ENCODE measurements at regions not wholly inside any gene's neighbourhood (a gene's known extent, or its start where the extent isn't known, plus 50 kb on each side); places are given as distances from the start of the nearest gene placed in this dataset.
A peak's percentile ranks its signal among the peaks of the same experiment; 100 is the strongest.
"Not testable (repeated sequence)": the region's sequence is repeated elsewhere in the genome, so short reads cannot be mapped to it uniquely, and the experiment has no call there.

GRCh38 chr15:79540551-79540950, 108.4 kb downstream of the MINAR1 start:
- no peak for DNase-seq

DNA sequence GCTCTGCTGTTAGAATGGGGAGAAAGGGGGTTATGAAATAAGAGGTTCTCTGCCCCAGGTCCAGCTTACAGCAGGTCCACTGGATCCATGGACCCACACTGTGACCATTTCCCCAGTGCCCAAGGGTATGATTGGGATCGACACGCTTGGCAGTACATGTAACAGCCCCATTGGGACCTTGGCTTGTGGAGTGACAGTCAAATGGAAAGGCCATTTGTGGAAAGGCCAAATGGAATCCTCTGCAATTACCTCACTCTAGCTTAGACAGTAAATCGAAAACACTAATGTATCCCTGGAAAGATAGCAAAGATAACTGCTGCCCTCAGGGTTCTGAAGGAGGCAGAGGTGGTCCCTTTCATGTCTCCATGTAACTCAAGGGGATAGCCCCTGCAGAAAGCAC, 109.1 kb downstream of the MINAR1 start:
- no peak for DNase-seq

- DNase-seq, result no peak
Measured at GRCh38 chr15:79543097-79543496, 111.0 kb downstream of the MINAR1 start.

DNA sequence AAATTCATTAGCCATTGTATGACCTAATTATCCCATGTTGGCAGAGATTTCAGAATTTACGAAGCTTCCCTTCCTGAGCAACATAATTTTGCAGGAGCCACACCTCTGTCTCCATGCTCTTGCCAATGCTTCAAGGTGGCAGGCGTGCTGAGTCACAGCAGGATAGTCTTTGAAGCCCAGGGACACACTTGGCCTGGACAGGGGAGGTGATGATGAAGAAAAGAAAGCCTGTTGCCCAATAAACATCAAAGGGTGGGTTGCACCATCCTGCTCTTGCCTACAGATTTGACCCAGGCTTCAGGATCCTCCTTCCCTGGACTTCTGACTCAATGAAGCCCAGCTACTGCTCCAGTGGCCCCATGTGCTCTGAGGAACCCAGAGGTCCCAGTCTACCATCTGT, 117.1 kb downstream of the MINAR1 start:
- no peak for DNase-seq

DNA sequence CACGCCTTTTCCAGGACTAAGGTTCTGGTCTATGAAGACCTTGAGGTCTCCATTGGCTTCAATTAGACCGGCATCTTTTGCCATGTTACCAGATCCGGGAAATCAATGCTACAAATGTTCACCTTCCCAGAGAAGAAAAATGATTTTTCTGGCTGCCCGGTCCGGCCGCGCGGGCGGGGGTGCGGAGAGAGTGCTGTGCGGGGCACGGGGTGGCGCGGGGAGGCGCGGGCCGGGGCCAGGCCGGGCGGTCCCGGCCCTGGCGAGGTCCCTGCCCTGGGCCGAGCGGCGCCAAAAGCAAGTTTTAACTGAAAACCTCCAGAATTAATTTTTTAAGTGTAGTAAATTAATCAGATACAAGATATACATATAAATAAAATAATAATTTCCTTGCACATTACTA, 128.2 kb downstream of the MINAR1 start:
- DNase-seq, result no peak

- no peak for DNase-seq
Measured at GRCh38 chr15:79561982-79562381, 129.8 kb downstream of the MINAR1 start.

GRCh38 chr15:79562403-79562815, 130.3 kb downstream of the MINAR1 start:
- DNase-seq, result no peak

DNA sequence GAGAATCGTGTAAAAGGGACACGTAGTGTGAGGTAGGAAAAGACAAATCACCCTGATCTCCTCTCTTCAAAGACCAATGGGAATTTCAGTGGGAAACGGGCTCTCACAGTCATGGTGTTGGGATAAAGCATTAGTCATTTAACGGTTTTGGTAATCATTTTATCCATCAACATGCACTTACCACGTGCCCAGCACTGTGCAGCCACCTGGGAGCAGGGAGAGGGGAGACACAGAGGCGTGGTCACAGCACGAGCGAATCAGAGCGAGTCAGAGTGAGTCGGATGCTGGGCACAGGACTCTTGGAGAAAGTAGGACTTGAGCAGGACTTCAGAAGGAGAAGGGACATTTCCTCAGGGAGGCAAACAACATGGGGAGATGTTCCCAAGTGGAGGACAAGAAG, 130.8 kb downstream of the MINAR1 start:
- no peak for DNase-seq

DNA sequence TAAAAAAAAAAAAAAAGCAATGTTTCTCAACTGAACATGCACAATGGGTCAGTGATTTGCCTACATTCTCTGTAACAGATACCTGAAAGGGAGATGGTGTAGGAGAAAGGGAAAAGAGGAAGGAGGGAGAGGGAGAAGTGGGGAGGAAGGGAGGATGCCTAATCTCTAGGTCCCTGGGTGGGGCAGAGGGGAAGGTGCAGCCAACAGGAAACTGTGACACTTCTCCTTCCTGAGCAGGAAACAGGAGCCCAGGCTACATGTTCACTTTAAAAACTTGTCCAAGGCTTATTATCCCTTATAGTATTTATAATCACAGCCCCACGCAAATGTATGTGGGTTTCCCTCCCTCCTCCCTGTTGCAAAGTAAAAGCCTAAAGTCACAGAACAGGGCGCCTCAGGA, 137.9 kb downstream of the MINAR1 start:
- DNase-seq, result no peak

DNA sequence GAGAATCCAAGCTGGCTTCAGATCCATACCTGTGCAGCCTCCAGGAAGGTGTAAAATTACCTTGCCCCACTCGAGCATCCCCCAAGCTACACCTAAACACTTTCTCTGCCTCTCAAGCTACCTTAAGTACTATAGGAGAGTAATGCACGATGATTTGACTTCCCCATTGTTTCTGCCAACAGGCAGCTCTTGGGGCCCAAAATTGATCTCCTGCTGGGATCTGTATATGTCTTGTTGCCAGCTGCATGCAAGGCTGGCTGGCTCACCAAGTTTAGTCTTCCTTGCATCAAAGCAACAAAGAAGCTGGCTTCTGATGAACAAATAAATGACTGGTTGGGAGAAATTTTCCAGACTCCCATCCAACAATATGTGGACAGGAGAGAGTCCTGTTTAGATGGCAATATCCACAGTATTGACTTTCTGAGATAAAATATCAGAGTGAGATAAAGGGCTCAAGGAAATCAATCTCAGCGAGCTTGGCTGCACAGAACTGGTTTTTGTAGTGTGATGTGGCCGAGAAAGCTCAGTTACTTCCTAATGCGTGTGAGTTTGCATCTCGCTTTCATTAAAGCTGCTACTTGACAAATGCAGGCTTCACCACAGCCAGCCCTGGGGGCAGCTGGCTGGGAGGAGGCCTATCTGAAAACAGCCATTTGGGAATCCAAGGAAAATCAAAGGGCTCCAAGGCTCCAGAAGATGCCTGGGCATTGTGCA, 140.7 kb downstream of the MINAR1 start:
- no peak for DNase-seq

GRCh38 chr15:79574431-79575273, 142.5 kb downstream of the MINAR1 start:
- not testable (repeated sequence) for DNase-seq

- DNase-seq, result no peak
Measured at GRCh38 chr15:79582650-79583049, 150.5 kb downstream of the MINAR1 start.

- no peak for DNase-seq
Measured at GRCh38 chr15:79592126-79592525, 160.0 kb downstream of the MINAR1 start.

GRCh38 chr15:79593119-79593869, 161.2 kb downstream of the MINAR1 start:
- no peak for DNase-seq

DNA sequence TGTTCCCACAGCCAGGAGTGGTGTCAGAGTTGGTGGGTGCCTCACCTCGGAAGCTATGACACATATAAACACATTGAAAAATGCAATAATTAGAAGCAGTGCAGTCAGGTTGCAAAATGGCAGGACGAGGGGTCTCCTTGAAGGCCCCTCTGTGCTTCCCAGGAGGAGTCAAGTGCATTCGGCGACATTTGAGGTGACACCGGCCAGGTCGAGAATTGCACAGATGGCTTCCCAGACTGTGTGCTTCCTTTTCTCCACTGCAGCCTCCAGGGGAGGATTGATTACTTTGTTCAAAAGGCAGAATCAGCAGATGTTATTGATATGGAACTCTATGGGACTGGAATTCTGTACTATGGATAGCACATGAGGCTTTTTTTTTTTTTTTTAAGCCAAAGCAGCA, 163.2 kb downstream of the MINAR1 start:
- no peak for DNase-seq

DNA sequence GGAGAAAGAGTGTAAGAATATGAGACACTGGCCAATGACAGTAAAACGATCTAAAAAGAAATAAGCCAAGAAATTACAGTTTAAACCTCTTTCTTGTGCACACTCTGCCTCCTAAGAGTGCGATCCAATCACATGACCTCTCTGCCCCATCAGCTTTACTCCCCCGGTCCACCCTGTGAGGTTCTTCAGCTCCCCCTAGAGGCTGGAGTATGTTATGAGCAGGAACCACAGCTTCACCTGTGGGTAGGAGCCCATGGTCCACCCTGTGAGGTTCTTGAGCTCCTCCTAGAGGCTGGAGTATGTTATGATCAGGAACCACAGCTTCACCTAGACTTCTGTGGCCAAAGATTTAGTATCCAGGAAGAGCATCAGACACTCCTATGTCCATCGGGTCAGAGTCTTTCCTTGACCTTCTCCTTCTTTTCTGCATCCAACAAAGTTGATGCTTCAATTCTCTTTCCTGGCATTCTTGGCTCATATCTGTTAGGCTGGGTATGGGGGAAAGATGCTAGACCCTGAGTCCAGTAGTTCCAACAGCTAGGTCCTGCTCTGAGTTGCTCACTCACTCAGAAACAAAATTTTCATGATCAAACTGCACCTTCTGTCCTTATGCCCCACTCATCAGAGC, 164.0 kb downstream of the MINAR1 start:
- DNase-seq, result peak; percentile 21 to 45

GRCh38 chr15:79598639-79599038, 166.5 kb downstream of the MINAR1 start:
- no peak for DNase-seq

GRCh38 chr15:79601405-79602086, 169.4 kb downstream of the MINAR1 start:
- DNase-seq, result no peak

- DNase-seq, result no peak
Measured at GRCh38 chr15:79602180-79602579, 170.0 kb downstream of the MINAR1 start.

- DNase-seq, result no peak
Measured at GRCh38 chr15:79602731-79603130, 170.6 kb downstream of the MINAR1 start.

GRCh38 chr15:79606831-79607355, 174.8 kb downstream of the MINAR1 start:
- no peak for DNase-seq
